HUES6 (cell line): ENCODE measurements at regions not wholly inside any gene's neighbourhood (a gene's known extent, or its start where the extent isn't known, plus 50 kb on each side); places are given as distances from the start of the nearest gene placed in this dataset.

Experiments used
- H3K27ac ChIP-seq: 2 replicates; pipeline ENCODE4 v1.7.0; 2013; ENCODE audit warnings: low read depth, mild to moderate bottlenecking, low read length, inconsistent platforms
- H3K27me3 ChIP-seq: 2 replicates; pipeline ENCODE4 v1.6.1; 2013; ENCODE audit warnings: low read length; ENCODE audit not compliant: control insufficient read depth, insufficient read depth
- H3K36me3 ChIP-seq: 2 replicates; pipeline ENCODE4 v1.6.1; 2013; ENCODE audit warnings: low read length; ENCODE audit not compliant: control insufficient read depth, insufficient read depth
- H3K4me1 ChIP-seq: 2 replicates; pipeline ENCODE4 v1.6.1; 2013; ENCODE audit warnings: low read length; ENCODE audit not compliant: control insufficient read depth, insufficient read depth
- H3K4me3 ChIP-seq: 2 replicates; pipeline ENCODE4 v1.5.1; 2013; ENCODE audit warnings: low read depth, low read length
- H3K9ac ChIP-seq: one replicate; pipeline ENCODE4 v1.6.1; 2013; ENCODE audit warnings: mild to moderate bottlenecking, low read length
- H3K9me3 ChIP-seq: 2 replicates; pipeline ENCODE4 v1.6.1; 2013; ENCODE audit warnings: low read depth, low read length; ENCODE audit not compliant: control insufficient read depth, insufficient read depth

GRCh38 chr3:64342940-64343688 lies 117.8 kb upstream of the PRICKLE2 start:
- Histone ChIP-seq H3K36me3 (no peaks in the 10 kb centered on the region), H3K4me3 (no peak overlapping the region), H3K4me1 (peaks cover 53% of the 10 kb centered on the region), H3K9me3 (no peaks in the 10 kb centered on the region), H3K27ac (peak overlapping the region; percentile 56; the same call in 1 of the 2 replicates), H3K27me3 (no peaks in the 10 kb centered on the region), H3K9ac (peak overlapping the region; percentile 42)

GRCh38 chr3:64341296-64341695 lies 116.0 kb upstream of the PRICKLE2 start:
- H3K4me1 ChIP-seq, result peaks cover 53% of the 10 kb centered on the region
- H3K4me3 ChIP-seq, result no peak overlapping the region
- H3K27ac ChIP-seq, result no peak overlapping the region

GRCh38 chr3:64340641-64341101 lies 115.4 kb upstream of the PRICKLE2 start:
- Histone ChIP-seq H3K9me3 (no peaks in the 10 kb centered on the region), H3K9ac (no peak overlapping the region)

More at GRCh38 chr3:64341296-64341695, 116.0 kb upstream of the PRICKLE2 start:
- Histone ChIP-seq H3K9ac (no peak overlapping the region), H3K36me3 (no peaks in the 10 kb centered on the region), H3K9me3 (no peaks in the 10 kb centered on the region), H3K27me3 (no peaks in the 10 kb centered on the region)

GRCh38 chr3:64336488-64336887 lies 111.2 kb upstream of the PRICKLE2 start:
- Histone ChIP-seq H3K9me3 (no peaks in the 10 kb centered on the region), H3K9ac (no peak overlapping the region), H3K4me3 (no peak overlapping the region), H3K36me3 (no peaks in the 10 kb centered on the region), H3K27me3 (no peaks in the 10 kb centered on the region), H3K4me1 (peaks cover 11% of the 10 kb centered on the region; the same call in 1 of the 2 replicates), H3K27ac (no peak overlapping the region)

More at GRCh38 chr3:64340641-64341101, 115.4 kb upstream of the PRICKLE2 start:
- Histone ChIP-seq H3K4me1 (peaks cover 51% of the 10 kb centered on the region), H3K4me3 (no peak overlapping the region), H3K27me3 (no peaks in the 10 kb centered on the region), H3K27ac (no peak overlapping the region), H3K36me3 (no peaks in the 10 kb centered on the region)

- H3K9ac ChIP-seq, result no peak overlapping the region
- H3K4me1 ChIP-seq, result no peaks in the 10 kb centered on the region
- no peaks in the 10 kb centered on the region for H3K36me3 ChIP-seq
- no peaks in the 10 kb centered on the region for H3K9me3 ChIP-seq
- H3K4me3 ChIP-seq, result no peak overlapping the region
- H3K27me3 ChIP-seq, result no peaks in the 10 kb centered on the region
- H3K27ac ChIP-seq, result no peak overlapping the region
Measured at GRCh38 chr3:64332459-64333350, 107.4 kb upstream of the PRICKLE2 start.

GRCh38 chr3:64331605-64332004 lies 106.3 kb upstream of the PRICKLE2 start:
- Histone ChIP-seq H3K36me3 (no peaks in the 10 kb centered on the region), H3K9ac (no peak overlapping the region)

GRCh38 chr3:64329037-64329436 lies 103.8 kb upstream of the PRICKLE2 start:
- Histone ChIP-seq H3K4me1 (no peaks in the 10 kb centered on the region), H3K36me3 (no peaks in the 10 kb centered on the region), H3K4me3 (no peak overlapping the region), H3K27me3 (no peaks in the 10 kb centered on the region), H3K27ac (no peak overlapping the region), H3K9ac (no peak overlapping the region), H3K9me3 (no peaks in the 10 kb centered on the region; the same call in 1 of the 2 replicates)

More at GRCh38 chr3:64331605-64332004, 106.3 kb upstream of the PRICKLE2 start:
- Histone ChIP-seq H3K4me3 (no peak overlapping the region), H3K27ac (no peak overlapping the region), H3K27me3 (no peaks in the 10 kb centered on the region), H3K9me3 (no peaks in the 10 kb centered on the region), H3K4me1 (no peaks in the 10 kb centered on the region)

GRCh38 chr3:64327100-64327804 lies 102.0 kb upstream of the PRICKLE2 start:
- Histone ChIP-seq H3K4me3 (no peak overlapping the region), H3K9ac (no peak overlapping the region), H3K27me3 (no peaks in the 10 kb centered on the region), H3K9me3 (no peaks in the 10 kb centered on the region; the same call in 1 of the 2 replicates), H3K4me1 (peaks cover under 1% of the 10 kb centered on the region; the same call in 1 of the 2 replicates), H3K27ac (no peak overlapping the region), H3K36me3 (no peaks in the 10 kb centered on the region)

GRCh38 chr3:64321747-64322146 lies 96.5 kb upstream of the PRICKLE2 start:
- no peaks in the 10 kb centered on the region for H3K36me3 ChIP-seq
- H3K27me3 ChIP-seq, result no peaks in the 10 kb centered on the region
- no peak overlapping the region for H3K4me3 ChIP-seq
- no peak overlapping the region for H3K9ac ChIP-seq
- H3K9me3 ChIP-seq, result no peaks in the 10 kb centered on the region; the same call in 1 of the 2 replicates
- H3K4me1 ChIP-seq, result peaks cover 16% of the 10 kb centered on the region; the same call in 1 of the 2 replicates
- H3K27ac ChIP-seq, result no peak overlapping the region

GRCh38 chr3:64319391-64319790 lies 94.1 kb upstream of the PRICKLE2 start:
- Histone ChIP-seq H3K27ac (no peak overlapping the region), H3K4me1 (peaks cover 16% of the 10 kb centered on the region; the same call in 1 of the 2 replicates), H3K27me3 (no peaks in the 10 kb centered on the region), H3K9me3 (no peaks in the 10 kb centered on the region), H3K4me3 (no peak overlapping the region), H3K9ac (no peak overlapping the region), H3K36me3 (no peaks in the 10 kb centered on the region)
